Tibial artery (tissue), 4 donors: ENCODE measurements at regions not wholly inside any gene's neighbourhood (a gene's known extent, or its start where the extent isn't known, plus 50 kb on each side); places are given as distances from the start of the nearest gene placed in this dataset.

Source experiments
- DNase-seq, 2 donors: peaks; one replicate each; pipeline ENCODE4 v3.0.0-alpha.2; 2019
- H3K27ac ChIP-seq, 2 donors: fragments of 200-600 bp; sonication (generic) in 1 of 2; 1 replicate in 1 of 2; 2 replicates in 1 of 2; pipeline ENCODE4 v1.5.1; 2018 to 2019; ENCODE audit warnings: mild to moderate bottlenecking in 1 of 2
- H3K27me3 ChIP-seq, 2 donors: fragments of 200-600 bp; sonication (generic) in 1 of 2; one replicate each; pipeline versions ENCODE4 v1.5.1 to v1.6.0; 2016 to 2019
- H3K36me3 ChIP-seq, 3 donors: fragments of 200-600 bp; sonication (generic) in 2 of 3; one replicate each; pipeline ENCODE4 v1.5.1; 2016 to 2019; ENCODE audit warnings: mild to moderate bottlenecking in 2 of 3
- H3K4me1 ChIP-seq, 4 donors: fragments of 200-600 bp; sonication (generic) in 2 of 4; 1 replicate in 3 of 4; 2 replicates in 1 of 4; pipeline ENCODE4 v1.5.1; 2016 to 2019
- H3K4me3 ChIP-seq, 2 donors: fragments of 200-600 bp; sonication (generic) in 1 of 2; 1 replicate in 1 of 2; 2 replicates in 1 of 2; pipeline ENCODE4 v1.5.1; 2018 to 2019; ENCODE audit warnings: mild to moderate bottlenecking in 2 of 2
- H3K9me3 ChIP-seq, 3 donors: fragments of 200-600 bp; sonication (generic) in 1 of 3; one replicate each; pipeline ENCODE4 v1.5.1; 2016 to 2019
- CTCF ChIP-seq, 2 experiments: fragments of 200-600 bp in 1 of 2; fragments of 450-650 bp in 1 of 2; IDR thresholded peaks; one replicate each; pipeline ENCODE4 v1.5.1; 2017 to 2019; ENCODE audit warnings: antibody characterized with exemption in 2 of 2, mild to moderate bottlenecking in 1 of 2, moderate library complexity in 1 of 2
- intact Hi-C: fragments of 100-400 bp; cut with DNase I; formaldehyde crosslinking; loops from one replicate; pipeline ENCODE4 v1.15.0; 2023; ENCODE audit warnings: low total_unique reads

GRCh38 chr10:44619975-44620374 lies 235.1 kb upstream of the CXCL12 start:
- Histone ChIP-seq H3K9me3 (no peaks in the 10 kb centered on the region), H3K36me3 (no peaks in the 10 kb centered on the region), H3K27ac (no peak overlapping the region), H3K27me3 (no peaks in the 10 kb centered on the region), H3K4me3 (no peak overlapping the region), H3K4me1 (no peaks in the 10 kb centered on the region)
- intact Hi-C loops: no loop called here
- no peak for DNase-seq
- TF ChIP-seq CTCF (IDR thresholded peaks at IDR 0.05): no peak

- H3K27ac ChIP-seq: no peak overlapping the region
- no peaks in the 10 kb centered on the region for H3K9me3 ChIP-seq
- no peak for TF ChIP-seq CTCF (IDR thresholded peaks at IDR 0.05)
- DNase-seq: no peak
- peaks cover 0 to 10% (median 2%) of the 10 kb centered on the region in 4 donors for H3K4me1 ChIP-seq
- intact Hi-C loops: no loop called here
- H3K36me3 ChIP-seq: no peaks in the 10 kb centered on the region
- no peaks in the 10 kb centered on the region for H3K27me3 ChIP-seq
- no peak overlapping the region for H3K4me3 ChIP-seq
These were observed 242.9 kb upstream of the CXCL12 start for GRCh38 chr10:44627591-44628354.

- no peaks in the 10 kb centered on the region for H3K36me3 ChIP-seq
- intact Hi-C loops: no loop called here
- no peak for DNase-seq
- H3K4me1 ChIP-seq: peaks cover 0 to 10% (median 2%) of the 10 kb centered on the region in 4 donors
- H3K4me3 ChIP-seq: no peak overlapping the region
- H3K9me3 ChIP-seq: no peaks in the 10 kb centered on the region
- H3K27ac ChIP-seq: no peak overlapping the region
- no peaks in the 10 kb centered on the region for H3K27me3 ChIP-seq
- TF ChIP-seq CTCF (IDR thresholded peaks at IDR 0.05): no peak
These were observed 244.0 kb upstream of the CXCL12 start for GRCh38 chr10:44628921-44629320.

- no peaks in the 10 kb centered on the region for H3K36me3 ChIP-seq
- intact Hi-C loops: no loop called here
- DNase-seq: no peak
- no peak overlapping the region for H3K27ac ChIP-seq
- no peaks in the 10 kb centered on the region for H3K27me3 ChIP-seq
- no peaks in the 10 kb centered on the region for H3K4me1 ChIP-seq
- no peak for TF ChIP-seq CTCF (IDR thresholded peaks at IDR 0.05)
- H3K4me3 ChIP-seq: no peak overlapping the region
- no peaks in the 10 kb centered on the region for H3K9me3 ChIP-seq
These were observed 250.3 kb upstream of the CXCL12 start for GRCh38 chr10:44635176-44635575.

GRCh38 chr10:44636625-44637024 lies 251.7 kb upstream of the CXCL12 start:
- no peaks in the 10 kb centered on the region for H3K9me3 ChIP-seq
- no peaks in the 10 kb centered on the region for H3K36me3 ChIP-seq
- no peak overlapping the region for H3K27ac ChIP-seq
- TF ChIP-seq CTCF (IDR thresholded peaks at IDR 0.05): no peak
- H3K27me3 ChIP-seq: no peaks in the 10 kb centered on the region
- no peak overlapping the region for H3K4me3 ChIP-seq
- no peaks in the 10 kb centered on the region for H3K4me1 ChIP-seq
- no peak for DNase-seq
- intact Hi-C loops: no loop called here
